T47D (cell line): ENCODE measurements at regions not wholly inside any gene's neighbourhood (a gene's known extent, or its start where the extent isn't known, plus 50 kb on each side); places are given as distances from the start of the nearest gene placed in this dataset.

Experiments used
- DNase-seq, 2 experiments: peaks; one replicate each; pipeline versions ENCODE4 v3.0.0 to v3.0.0-alpha.2; 2011 to 2012; ENCODE audit warnings: low read depth in 1 of 2, low spot score in 1 of 2
- JUND ChIP-seq: IDR thresholded peaks from 2 replicates; pipeline ENCODE4 v1.6.1; 2012; ENCODE audit warnings: low read depth
- in situ Hi-C: cut with HindIII; loops from 2 replicates; pipeline ENCODE4 v1.10.0; 2016; ENCODE audit warnings: low sequenced_read_pairs, low pct_unique_long_range_greater_than_20kb

GRCh38 chr15:69731081-69731330, 278.4 kb downstream of the RPLP1 start:
- in situ Hi-C loops = no loop called here
- TF ChIP-seq JUND = no peak
- no peak for DNase-seq

- no peak for TF ChIP-seq JUND
- no peak for DNase-seq
- in situ Hi-C loops = no loop called here
These were observed 279.0 kb downstream of the RPLP1 start for GRCh38 chr15:69731581-69731980.

DNA sequence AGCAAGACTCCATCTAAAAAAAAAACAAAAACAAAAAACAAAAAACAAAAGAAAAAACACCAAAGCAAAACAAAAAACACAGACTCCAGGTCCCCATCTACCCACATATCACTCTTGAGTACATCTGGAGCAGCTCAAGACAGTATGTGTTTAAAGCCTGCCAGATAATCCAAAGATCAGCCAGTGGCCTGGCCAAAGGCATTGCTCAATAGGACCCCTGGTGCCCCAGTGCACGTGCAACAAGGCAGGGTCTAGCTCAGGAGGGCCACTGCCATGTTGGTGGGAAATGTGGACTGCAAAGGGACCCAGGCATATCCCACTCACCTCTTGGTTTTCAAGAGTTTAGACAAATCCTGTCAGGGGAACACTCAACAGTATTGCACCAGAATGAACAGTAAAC, 279.5 kb downstream of the RPLP1 start:
- in situ Hi-C loops = no loop called here
- no peak for DNase-seq
- TF ChIP-seq JUND = no peak

- DNase-seq = no peak
- in situ Hi-C loops = no loop called here
- TF ChIP-seq JUND = no peak
These were observed 282.1 kb downstream of the RPLP1 start for GRCh38 chr15:69734699-69735098.

DNA sequence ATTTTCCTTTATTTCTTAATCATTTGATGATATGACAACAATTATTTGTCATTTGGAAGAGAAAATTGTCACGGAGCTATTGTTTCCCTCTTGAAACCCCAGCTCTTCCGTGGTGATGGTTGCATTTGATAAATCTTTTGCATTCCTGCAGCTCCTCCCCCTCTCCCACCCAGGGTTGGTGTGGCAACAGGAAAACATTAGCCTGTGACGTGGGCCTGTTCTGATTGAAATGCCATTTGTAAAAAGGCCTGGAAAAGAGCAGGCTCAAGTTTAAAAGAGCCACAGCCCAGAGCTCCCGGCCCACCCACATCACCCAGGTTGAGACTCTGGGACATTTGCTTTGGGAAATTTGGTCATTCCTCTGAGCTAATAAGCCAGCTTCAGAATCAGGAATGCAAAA, 282.5 kb downstream of the RPLP1 start:
- no peak for TF ChIP-seq JUND
- in situ Hi-C loops = no loop called here
- DNase-seq = no peak

GRCh38 chr15:69736161-69736560, 283.5 kb downstream of the RPLP1 start:
- no peak for DNase-seq
- TF ChIP-seq JUND = no peak
- in situ Hi-C loops = no loop called here

DNA sequence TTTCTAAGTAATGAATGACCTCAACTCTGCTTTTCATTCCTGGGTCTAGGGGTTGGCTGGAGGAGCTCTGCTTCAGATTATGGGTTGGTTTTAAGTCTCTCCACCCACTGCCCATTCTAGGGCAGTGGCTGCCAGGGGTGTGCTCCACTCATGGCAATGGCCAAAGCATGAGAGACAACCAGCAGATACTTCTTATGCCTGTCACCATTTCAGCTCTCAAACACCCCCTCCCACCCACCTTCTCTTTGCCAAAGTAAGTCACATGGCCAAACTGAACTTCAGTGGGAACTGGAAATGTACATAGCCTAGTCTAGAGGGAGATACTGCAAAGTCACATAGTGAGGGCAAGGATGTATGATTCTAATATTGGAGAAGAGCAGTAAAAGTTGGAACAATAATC, 285.3 kb downstream of the RPLP1 start:
- no peak for TF ChIP-seq JUND
- in situ Hi-C loops = no loop called here
- DNase-seq = no peak

- no peak for DNase-seq
- no peak for TF ChIP-seq JUND
- in situ Hi-C loops = no loop called here
These were observed 288.1 kb downstream of the RPLP1 start for GRCh38 chr15:69740684-69741083.

GRCh38 chr15:69742361-69742760, 289.7 kb downstream of the RPLP1 start:
- in situ Hi-C loops = no loop called here
- DNase-seq = no peak
- TF ChIP-seq JUND = no peak

DNA sequence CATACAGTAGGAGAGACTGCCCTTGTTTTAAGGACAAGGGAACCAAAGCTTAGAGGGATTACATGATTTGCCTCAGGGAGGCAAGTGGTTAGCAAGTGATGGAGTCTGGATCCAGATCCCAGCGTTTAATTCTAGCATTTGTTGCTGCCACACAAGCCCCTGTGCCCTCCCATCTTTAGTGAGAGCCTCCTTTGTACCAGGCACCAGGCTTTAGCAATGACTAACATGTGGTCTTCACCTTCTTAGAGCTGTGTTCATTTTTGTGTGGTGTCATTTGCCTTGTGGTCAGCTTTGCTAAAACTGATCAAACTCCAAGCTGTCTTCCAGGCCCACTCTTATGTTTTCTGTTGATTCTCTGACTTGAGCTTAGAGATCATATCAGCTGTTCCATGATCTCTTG, 290.5 kb downstream of the RPLP1 start:
- no peak for DNase-seq
- in situ Hi-C loops = no loop called here
- TF ChIP-seq JUND = no peak

GRCh38 chr15:69744391-69745162, 292.0 kb downstream of the RPLP1 start:
- in situ Hi-C loops = no loop called here
- no peak for TF ChIP-seq JUND
- no peak for DNase-seq

DNA sequence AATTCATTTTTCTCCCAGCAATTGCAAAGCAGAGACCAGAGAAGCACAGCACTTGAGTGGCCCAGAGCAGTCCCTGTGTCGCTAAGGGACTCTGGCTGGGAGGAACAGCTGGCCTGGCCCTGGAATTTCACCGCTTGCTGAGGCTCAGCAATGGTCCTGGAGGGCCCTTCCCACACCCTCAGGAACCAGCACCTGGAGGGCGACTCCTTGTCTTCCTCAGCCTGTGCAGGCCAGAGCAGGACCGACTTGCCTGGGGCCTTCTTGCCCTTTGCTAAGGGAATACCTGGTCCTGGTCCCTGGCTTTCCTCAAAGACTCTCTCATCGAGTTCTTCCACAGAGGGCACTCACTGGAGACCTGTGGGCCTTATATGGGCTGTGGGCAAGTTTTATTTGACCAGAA, 294.6 kb downstream of the RPLP1 start:
- in situ Hi-C loops = no loop called here
- TF ChIP-seq JUND = no peak
- no peak for DNase-seq

GRCh38 chr15:69748131-69748530, 295.5 kb downstream of the RPLP1 start:
- TF ChIP-seq JUND = no peak
- no peak for DNase-seq
- in situ Hi-C loops = no loop called here

DNA sequence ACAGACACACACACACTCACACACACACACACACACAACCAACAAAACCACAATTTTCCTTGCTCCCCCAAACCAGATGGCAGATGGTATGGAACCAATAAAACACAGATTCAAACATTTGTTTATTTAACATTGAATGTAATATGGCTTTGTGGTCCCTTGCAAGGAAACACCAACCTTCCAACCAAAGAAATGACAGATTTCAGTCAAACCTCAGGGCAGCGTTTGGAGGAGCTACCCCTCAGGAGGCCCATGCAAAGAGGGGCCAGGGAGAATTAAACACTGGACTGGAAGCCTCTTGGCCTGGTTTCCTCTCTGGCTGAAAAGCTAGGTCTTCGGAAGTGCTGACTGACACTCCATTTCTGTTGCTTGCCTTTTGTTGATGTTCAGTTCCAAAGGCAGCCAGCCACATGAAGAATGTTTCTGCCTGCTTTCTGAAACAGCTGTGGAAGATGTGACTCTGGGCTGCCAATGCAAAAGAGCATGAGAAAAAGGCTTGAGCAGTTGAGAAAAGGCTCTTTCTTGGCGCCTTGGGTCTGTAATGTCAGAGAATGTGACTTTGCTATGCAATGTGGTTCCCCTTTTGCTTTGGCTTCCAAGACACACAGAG, 296.1 kb downstream of the RPLP1 start:
- no peak for DNase-seq
- no peak for TF ChIP-seq JUND

More for the DNA sequence above, 296.1 kb downstream of the RPLP1 start:
- in situ Hi-C loops = no loop called here
